GM19238 (cell line): ENCODE measurements at regions not wholly inside any gene's neighbourhood (a gene's known extent, or its start where the extent isn't known, plus 50 kb on each side); places are given as distances from the start of the nearest gene placed in this dataset.

Source experiments
- DNase-seq: peaks from one replicate; pipeline ENCODE4 v3.0.0; 2011; ENCODE audit warnings: low spot score; ENCODE audit not compliant: insufficient read length

DNA sequence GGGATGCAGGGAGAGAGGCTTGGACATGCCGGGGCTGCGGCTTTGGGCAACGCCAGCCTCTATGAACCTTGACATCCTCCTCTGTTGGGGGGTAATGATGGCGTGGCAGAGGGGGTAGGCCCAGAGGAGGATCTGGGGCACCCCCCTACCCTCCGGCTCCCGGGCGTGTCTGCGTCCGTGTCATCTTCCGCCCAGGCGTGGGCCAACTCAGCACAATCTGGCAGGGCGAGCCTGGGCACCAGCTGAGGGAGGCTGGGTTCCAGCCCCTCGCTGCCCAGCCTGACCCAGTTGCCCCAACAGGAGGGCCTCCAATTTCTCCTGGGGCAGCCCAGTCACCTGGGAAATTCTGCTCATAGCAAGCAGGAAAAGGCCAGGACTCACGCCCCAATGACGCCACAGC lies 62.9 kb upstream of the IL17B start:
- no peak for DNase-seq

DNA sequence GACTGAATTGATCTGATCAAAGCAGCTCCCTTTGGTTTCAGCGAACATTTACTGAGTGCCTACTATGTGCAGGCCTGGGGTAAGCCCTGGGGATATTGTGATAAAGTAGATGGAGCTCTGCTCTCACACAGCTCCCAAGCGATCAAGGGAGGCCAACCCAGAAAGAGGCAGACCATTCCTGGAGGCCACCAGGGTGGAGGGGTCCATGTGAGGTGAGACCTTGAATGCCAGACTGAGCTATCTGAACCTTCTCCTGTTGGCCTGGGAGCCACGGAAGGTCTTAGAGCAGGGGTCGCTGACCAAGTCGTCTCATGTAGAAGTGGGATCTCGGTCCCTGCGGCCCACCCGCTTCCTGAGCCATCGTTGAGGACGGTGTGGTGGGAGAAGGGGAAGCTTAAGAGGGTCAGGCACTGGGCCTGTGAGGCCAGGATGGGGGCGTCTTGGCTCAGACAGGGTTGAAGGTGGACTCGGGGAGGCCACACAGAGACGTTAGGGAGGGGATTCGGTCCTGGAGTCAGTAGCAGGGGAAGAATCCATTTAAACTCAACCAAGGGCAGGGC lies 62.2 kb upstream of the IL17B start:
- DNase-seq = no peak

DNA sequence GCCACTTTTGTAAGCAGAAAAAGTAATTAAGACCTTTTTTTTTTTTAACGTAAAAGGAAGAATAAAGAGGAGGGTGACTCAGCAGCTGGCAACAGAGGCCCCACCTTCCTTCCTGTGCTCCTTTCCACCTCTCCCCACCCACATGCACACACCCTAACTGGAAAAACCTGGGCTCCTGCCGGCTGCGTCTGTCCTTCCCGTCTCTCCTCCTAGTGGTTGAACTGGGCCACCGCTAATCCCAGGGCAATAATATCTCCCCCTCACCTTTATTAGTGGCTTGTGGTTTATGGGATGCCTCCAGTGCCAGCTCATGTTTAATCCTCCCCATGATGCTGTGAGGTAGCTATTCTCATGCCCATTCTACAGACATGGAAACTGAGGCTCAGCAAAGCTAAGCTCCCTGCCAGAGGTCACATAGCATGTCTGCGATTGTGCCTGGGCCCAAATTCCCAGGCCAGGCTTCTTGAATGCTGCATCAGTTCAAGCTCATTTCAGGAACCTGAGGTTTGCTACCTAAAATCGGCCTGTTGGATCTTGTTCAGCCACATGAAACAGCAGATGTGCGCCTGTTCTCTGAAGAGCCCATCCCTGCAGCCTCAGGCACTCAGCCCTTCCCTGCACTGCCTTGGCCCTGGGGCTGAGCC lies 60.9 kb upstream of the IL17B start:
- no peak for DNase-seq

DNA sequence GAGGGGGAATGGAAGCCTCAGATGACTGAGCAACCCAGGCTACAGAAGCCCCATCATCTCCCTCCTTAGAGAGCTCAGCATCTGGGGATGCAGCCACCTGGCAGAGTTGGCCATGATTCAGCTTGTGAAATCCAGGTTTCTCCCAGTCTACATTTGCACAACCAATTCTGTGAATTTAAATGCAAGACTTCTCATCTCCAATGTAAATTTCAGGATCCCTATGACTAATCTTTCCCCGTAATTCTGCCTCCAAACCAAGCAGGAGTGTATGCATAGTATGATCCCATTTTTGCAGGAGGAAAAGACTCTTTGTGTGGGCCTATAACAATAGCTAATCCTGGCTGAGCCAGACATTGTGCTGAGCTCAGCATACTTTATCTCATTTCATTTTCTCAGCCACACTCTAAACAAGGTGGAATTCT lies 59.6 kb upstream of the IL17B start:
- no peak for DNase-seq

DNA sequence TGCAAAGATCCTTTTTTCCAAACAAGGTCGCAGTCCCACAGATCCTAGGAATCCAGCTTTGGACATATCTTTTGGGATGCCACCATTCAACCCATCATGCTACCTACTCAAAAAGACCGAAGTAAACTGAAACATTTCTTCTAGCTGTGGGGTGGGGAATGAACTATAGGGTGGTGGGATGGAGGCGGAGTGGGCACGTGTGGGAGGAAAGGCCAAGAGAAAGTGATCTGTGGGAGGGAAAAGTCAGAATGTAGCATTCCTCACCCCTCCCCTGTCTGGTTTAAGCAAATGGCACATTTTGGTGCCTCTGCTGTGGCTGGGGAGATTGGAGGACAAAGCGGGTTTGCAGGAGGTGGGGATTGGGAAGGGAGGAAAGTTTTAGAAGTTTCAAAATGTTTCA lies 59.2 kb upstream of the IL17B start:
- no peak for DNase-seq

DNA sequence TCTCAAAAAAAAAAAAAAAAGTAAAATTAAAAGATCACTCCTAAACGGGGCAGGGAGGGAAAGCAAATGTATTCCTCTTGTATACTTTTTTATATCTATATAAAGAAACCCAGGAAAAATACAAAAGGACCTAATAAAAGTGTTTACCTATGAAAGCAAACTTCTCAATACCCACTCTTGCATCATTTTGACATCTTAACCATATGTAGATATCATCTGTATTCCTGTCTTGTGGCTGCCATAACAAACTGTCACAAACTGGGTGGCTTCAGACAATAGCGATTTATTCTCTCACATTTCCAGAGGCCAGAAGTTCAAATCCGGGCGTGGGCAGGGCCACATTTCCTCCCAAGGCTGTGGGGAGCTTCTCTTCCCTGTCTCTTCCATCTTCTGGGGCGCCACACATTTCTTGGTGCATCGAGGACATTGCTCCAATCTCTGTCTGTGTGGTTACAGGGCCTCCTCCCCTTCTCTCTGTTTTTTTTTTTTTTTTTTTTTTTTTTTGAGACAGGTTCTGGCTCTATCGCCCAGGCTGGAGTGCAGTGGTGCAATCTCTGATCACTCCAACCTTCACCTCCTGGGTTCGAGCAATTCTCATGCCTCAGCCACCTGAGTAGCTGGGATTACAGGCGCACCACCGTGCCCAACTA lies 58.4 kb upstream of the IL17B start:
- no peak for DNase-seq

DNA sequence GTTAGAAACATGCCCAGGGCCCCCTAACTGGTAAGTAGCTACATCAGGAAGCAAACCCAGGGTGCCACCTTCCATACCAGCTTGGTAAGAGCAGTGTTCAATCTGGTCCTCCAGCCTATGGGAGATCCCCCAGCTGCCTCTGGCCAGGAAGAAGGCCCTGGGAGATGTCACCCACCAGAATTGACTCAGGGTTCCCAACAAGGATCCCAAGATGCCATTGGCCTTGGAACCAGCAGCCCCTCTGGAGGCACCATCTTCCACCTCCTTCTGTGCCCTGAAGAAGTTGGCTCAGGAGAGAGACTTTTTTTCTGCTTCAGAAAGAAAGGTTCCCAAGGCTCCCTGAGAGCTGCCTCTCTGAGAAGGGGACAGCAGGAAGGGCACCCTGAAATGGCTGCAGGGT lies 56.6 kb upstream of the IL17B start:
- no peak for DNase-seq

DNA sequence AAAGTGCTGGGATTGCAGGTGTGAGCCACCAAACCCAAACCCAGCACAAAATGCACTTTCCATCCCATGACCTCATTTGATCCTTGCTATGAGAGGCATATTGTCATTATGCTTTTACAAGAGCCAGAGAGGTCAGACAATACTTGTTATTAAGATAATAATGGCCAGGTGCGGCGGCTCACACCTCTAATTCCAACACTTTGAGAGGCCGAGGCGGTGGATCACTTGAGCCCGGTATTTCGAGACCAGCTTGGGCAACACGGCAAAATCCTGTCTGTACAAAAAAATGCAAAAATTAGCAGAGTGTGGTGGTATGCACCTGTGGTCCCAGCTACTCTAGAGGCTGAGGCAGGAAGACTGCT lies 55.9 kb upstream of the IL17B start:
- DNase-seq = no peak

DNA sequence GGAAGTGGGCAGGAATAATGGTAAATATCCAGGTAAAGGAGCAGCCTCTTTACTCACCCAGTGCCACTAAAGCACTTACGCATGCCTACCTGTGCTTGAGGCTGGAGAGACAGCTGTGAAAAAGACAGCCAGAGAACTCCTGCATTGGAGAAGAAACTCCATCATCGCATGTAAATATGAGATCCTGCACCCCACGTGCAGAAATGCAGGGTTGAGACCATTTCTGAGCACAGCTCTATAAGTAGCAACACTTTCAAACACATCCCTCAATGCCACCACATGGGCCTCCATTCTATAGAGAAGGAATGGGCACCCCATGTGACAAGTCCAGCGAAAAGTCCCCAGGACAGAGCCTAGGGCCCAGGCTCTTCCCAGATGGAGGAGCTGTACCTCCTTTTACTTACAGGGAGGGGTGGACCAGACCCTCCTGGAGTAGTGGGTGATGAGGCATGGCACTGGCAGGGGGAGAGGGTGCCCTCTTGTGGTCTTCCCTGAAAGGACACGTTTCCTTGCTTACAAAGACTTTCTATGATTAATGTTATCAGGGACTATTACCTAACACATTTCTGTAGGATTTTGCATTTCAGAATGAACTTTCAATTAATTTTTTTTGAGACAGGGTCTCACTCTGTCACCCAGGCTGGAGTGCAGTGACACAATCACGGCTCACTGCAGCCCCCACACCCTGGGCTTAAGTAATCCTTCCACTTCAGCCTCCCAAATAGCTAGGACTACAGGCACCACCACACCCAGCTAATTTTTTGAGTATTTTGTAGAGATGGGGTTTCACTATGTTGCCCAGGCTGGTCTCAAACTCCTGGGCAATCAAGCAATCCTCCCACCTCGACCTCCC lies 55.3 kb upstream of the IL17B start:
- DNase-seq = peak; percentile 48

DNA sequence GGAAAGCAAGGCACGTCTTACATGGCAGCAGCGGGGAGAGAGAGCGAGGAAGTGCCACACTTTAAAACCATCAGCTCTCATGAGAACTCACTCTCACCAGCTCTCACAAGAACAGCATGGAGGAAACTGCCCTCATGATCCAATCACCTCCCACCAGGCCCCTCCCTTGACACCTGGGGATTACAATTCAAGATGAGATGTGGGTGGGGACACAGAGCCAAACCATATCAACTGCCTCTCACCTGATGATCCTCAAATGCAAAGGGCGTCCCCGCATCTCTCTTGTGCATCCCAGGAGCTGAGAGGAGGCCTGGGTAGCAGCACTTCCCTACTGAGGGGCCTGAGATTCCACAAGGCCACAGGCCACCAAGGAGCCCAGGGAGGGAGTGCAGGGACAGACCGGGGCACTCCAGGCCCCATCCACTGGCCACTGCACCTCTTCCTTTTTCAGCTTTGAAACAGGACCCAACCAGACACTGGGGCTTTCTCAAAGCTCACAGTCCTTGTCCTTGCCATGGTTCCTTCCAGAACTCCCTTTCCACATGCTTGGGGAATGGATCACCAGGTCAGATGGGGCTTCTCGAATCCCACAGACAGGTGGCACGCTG lies 54.5 kb upstream of the IL17B start:
- DNase-seq = no peak

DNA sequence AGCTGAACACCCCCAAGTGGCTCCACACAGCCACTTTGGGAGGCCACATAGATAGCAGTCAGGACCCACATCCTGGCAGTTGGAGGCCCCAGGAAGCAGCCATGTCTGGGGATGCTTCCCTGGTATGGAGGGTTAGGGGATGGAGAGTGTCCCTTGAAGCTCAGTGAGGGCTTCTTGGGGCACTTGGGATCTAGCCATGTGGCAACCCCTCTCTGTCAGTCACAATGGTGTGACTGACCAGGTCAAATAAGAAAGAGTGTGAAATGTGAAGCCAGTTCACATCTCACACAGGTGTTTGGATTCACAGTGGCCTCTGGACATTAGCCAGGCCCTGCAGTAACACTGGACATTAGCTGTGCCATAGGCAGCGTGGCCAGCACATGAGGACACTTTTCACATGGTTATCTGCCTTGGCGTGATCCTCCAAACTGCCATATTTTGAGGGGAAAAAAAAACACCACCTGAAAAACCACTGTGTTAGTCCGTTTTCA lies 53.9 kb upstream of the IL17B start:
- DNase-seq = no peak

DNA sequence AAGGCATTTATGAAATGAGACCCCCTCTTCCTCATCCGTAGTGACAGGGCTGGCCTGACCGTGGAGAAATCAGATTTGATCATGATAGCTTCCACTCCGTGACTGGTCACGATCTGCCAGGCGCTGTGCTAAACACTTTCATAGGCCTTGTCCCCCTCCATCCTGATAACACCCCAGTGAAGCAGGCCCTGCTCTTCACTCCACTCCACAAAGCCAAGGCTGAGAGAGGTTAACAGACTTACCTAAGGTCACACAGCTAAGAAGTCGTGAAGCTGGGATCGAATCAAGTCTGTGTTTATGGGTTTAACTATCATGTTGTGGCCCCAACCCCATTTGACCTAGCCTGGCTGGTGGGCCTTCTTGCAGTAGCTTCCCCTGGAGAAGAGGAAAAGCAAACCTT lies 53.3 kb upstream of the IL17B start:
- no peak for DNase-seq

DNA sequence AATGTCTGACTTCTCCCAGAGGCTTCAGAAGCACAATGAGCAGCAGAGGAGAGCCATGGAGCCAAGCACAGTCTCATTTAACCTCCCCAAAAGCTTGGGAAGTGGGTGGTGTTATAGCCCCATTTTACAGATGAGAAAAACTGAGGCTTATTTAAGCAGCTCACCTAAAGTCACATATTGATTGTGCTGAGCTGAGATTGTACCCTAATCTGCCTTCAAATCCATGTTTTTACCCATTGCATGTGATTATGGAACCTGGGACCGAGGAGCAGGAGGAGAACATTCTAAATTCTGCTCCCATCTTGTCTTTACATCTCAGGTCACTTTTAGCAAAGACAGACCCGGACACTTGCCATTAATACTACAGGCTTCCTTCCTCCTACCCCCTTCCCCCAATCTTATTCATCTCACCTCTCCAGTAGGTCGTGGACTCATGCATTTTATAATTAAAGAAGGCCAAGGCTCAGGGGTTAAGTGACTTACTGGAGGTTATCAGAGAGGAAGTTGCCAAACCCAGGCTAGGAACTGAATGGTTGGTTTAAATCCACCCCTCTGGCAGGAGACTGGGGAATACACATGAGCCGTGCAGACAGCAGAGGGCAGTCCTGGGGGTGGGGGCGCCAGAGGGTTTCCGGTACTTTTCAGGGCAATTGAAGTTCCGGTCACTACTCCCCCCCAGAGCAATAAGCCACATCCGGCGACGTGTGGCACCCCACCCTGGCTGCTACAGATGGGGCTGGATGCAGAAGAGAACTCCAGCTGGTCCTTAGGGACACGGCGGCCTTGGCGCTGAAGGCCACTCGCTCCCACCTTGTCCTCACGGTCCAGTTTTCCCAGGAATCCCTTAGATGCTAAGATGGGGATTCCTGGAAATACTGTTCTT lies 51.0 kb upstream of the IL17B start:
- DNase-seq = no peak
